Stimulated activated naive CD4-positive, alpha-beta T cell (primary cell): ENCODE measurements at regions not wholly inside any gene's neighbourhood (a gene's known extent, or its start where the extent isn't known, plus 50 kb on each side); places are given as distances from the start of the nearest gene placed in this dataset.
"Not testable (repeated sequence)": the region's sequence is repeated elsewhere in the genome, so short reads cannot be mapped to it uniquely, and the experiment has no call there.

Source experiments
- DNase-seq, 6 experiments: peaks; one replicate each; lab custom pipeline; 2025; lab: John Stamatoyannopoulos, UW

DNA sequence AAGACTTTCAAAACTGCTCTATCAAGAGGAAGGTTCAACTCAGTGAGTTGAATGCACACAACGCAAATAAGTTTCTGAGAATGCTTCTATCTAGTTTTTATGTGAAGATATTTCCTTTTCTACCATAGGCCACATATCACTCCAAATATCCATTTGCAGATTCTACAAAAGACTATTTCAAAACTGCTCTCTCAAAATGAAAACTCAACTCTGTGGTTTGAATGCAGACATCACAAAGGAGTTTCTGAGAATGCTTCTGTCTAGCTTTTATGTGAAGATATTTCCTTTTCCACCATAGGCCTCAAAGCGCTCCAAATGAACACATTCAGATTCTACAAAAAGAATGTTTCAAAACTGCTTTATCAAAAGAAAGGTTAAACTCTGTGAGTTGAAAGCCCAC, 1093.1 kb upstream of the DEFB115 start:
- DNase-seq, result peak in 2 of 6 experiments; percentile 19 to 36

DNA sequence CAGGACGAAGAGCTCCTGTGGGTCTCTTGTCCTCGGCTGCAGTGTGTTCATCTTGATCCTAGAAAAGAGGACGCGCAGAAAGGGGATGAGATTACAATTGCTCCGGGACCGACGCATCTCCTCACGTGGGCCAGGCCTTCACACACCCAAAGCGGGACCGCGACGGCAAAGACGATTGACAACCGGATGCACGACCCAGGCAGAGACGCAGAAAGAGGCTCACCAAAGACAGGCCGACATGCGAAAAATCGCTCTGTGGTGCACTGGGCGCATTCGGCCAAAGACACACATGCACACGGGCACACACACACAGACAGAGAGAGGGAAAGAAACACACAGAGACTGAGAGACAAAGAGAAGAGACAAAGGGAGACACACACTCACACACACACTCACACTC, 1089.9 kb upstream of the DEFB115 start:
- no peak for DNase-seq

DNA sequence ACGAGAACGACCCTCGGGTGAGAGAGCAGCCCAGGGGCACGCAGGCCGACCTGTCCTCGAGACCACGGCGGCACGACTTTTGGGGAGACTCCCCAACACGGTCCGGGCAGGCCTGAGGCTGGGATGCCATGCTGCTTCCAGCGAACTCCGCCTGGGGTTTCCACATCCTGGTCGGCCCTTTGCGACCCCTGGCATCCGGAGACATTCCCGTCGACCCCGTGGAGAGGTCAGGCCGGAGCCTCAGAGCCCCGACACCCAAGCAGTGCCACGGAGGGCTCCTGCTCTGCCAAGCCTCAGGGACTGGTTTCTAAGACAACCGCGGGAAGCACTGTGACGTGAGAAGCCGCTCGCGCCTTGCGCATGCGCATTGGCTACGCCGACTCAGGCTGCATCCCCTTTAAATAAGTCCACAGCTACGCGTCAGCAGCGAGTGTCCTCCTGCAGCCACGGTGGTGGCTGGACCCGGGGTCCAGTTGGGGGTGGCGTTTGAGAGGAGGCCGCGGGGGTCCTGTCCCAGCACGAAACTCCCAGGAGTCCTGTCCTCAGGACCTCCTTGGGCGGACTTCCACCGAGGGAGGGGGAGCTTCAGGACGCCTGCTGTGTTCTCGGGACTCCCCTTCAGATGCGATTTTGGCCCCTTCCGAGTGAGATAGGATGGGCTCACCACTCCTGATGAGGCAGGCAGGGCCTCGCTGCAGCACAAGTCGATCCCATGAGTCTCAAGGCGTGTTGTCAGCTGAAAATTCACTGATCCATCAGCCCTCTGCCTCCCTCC, 1089.3 kb upstream of the DEFB115 start:
- DNase-seq, result peak in 3 of 6 experiments; percentile 4 to 37 (median 35)

DNA sequence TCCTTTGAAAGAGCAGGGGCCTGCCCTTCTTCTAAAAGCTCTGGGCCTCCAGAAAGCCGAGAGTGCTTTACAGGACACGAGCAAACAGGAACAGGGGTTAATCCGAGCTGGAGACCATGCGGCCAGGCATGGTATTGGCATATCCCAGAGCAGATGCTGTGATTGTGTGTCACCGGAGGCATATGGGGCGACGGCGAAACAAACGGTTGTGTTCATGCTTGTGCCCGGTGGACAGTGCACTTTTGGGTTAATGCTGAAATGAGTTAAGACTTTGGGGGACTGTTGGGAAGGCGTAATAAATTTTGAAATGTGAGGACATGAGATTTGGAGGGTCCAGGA, 1088.7 kb upstream of the DEFB115 start:
- no peak for DNase-seq

DNA sequence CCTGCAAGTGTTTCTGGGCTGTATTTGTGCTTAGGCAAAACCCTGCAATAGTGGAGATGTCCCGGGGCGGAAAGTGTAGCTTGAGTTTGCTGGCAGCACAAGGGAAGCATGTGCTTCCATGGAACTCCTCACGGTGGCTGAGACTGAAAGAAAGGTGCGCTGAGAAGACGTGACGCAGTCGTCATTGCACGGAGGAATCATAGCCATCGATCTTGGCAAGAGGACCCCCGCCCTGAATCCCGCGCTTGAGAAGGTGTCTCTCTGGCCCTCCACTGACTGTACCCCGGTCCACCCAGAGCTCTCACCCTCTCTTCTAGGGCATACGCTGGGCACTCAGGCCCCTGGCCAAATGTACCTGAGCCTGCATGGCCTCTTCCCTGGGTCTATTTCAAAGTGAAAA, 1081.8 kb upstream of the DEFB115 start:
- DNase-seq, result no peak

DNA sequence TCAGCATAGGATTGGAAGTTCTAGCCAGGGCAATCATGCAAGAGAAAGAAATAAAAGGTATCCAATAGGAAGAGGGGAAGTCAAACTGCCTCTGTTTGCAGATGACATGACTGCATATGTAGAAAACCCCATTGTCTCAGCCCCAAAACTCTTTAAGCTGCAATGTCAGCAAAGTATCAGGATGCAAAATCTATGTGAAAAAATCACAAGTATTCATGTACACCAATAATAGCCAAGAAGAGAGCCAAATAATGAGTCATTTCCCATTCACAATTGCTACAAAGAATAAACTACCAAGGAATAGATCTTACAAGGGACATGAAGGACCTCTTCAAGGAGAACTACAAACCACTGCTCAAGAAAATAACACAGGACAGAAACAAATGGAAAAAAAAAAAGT, 1074.3 kb upstream of the DEFB115 start:
- DNase-seq, result not testable (repeated sequence)

DNA sequence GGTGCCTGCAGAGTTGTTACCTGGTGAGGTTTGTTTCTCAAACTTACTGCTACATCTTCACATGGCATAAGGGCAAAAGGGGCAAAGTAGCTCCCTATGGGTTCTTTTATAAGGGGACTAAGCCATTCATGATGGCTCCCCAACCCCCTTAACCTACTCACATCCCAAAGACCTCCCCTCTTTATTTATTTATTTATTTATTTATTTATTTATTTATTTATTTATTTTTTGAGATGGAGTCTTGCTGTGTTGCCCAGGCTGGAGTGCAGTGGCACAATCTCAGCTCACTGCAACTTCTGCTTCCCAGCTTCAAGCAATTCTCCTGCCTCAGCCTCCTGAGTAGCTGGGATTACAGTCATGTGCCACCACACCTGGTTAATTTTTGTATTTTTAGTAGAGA, 1065.7 kb upstream of the DEFB115 start:
- DNase-seq, result not testable (repeated sequence)

DNA sequence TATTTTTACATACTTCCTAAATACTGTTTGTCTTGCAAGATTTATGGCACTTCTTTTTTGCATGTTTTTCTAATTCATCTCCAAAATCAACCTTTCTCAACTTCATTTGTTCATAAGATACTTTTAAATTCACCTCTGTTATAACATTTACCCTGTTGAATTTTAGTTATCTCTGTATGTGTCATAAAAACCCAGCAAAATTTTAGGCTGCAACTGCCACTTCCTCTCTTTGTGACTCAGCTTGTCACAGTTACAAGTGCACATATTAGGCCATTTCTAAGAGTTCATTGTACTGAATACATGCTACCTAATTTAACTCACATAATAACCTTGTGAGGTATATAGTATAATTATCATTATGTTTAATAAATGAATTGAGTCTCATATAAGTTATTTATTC, 1023.0 kb upstream of the DEFB115 start:
- DNase-seq, result not testable (repeated sequence)

DNA sequence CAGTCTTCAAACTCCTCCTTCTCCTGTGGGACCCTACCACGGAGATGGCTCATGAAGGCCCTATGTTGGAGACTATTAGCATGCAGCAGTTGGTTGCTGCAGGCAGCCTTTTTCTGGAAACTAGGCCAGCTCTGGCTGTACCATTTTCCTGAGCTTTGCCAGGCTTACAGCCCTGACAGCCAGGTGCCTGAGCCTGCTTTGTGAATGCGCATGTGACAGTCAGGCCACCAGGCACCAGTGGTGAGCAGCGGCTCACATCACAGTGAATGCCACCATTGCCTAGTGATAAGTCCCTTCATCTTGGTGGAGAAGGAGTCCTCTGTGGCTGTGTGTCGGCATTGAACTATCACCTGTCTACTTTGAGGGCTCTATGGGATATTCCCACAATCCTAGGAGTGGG, 982.4 kb upstream of the DEFB115 start:
- not testable (repeated sequence) for DNase-seq

DNA sequence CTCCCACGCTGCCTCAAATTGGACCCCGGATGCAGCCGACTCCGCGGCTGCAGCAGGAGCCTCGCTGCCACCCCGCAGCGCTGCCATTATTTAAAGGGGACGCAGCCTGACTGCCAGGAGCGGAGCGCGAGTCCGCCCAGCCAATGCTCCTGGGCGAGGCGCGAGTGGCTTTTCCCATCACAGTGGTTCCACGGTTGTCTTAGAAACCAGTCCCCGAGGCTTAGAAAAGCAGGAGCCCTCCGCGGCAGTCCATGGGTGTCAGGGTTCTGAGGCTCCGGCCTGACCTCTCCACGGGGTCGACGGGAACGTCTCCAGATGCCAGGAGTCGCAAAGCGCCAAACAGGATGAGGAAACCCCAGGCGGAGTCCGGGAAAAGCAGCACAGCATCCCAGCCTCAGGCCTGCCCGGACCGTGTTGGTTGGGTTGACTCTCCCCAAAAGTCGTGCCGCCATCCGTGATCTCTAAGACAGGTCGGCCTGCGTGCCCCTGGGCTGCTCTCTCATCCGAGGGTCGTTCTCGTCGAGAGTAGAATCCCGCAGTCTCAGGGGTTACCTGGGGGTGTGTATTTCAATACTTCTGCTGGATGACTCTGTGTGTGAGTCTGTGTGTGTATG, 975.8 kb upstream of the DEFB115 start:
- no peak for DNase-seq

DNA sequence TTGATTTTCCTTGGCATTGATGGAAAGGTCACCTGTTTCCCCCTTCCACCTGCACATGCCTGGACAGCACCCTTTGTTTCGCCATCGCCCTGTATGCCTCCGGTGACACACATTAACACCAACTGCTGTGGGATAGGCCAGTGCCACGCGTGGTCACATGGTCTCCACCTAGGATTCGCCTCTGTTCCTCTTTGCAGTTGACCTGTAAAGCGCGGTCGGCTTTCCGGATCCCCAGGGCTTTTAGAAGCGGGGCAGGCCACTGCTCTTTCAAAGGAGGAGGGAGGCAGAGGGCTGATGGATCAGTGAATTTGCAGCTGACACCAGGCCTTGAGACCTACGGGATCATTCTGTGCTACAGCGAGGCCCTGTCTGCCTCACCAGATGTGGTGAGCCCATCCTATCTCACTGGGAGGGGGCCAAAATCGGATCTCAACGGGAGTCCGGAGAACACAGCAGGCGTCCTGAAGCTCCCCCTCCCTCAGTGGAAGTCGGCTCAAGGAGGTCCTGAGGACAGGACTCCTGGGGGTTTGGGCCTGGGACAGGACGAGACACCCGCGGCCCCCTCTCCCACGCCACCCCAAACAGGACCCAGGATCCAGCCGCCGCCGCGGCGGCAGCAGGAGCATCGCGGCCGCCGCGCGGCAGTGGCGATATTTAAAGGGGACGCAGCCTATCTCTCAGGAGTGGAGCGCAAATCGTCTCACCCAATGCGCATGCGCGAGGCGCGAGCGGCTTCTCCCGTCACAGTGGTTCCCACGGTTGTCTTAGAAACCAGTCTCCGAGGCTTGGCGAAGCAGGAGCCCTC, 973.8 kb upstream of the DEFB115 start:
- DNase-seq, result peak in 4 of 6 experiments; percentile 45 to 79 (median 71)

DNA sequence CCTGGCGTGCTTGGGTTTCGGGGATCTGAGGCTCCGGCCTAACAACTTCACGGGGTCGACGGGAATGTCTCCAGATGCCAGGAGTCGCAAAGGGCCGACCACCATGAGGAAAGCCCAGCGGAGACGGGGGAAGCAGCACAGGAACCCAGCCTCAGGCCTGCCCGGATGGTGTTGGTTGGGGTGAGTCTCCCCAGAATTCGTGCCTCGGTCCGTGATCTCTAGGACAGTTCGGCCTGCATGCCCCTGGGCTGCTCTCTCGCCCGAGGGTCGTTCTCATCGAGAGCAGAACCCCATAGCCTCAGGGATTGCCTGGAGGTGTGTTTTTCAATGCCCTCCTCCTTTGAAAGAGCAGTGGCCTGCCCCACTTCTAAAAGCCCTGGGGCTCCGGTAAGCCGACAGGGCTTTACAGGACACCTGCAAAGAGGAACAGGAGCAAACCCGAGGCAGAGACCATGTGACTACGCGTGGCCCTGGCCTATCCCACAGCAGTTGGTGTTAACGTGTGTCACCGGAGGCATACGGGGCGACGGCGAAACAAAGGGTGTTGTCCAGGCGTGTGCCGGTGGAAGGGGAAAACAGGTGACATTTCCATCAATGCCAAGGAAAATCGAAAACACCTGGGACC, 973.1 kb upstream of the DEFB115 start:
- no peak for DNase-seq

DNA sequence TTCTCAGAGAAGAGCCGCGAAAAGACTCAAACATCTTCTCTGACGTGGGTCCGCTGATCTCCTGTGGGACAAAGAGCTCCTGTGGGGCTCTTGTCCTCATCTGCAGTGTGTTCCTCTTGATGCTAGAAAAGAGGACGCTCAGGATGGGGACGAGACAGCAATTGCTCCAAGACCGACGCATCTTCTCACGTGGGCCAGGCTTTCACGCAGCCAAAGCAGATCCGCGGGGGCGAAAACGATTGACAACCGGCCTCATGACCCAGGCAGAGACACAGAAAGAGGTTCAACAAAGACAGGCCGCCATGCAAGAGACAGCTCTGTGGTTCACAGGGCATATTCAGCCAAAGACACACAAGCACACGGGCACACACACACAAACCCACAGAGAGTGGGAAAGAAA, 971.8 kb upstream of the DEFB115 start:
- no peak for DNase-seq

DNA sequence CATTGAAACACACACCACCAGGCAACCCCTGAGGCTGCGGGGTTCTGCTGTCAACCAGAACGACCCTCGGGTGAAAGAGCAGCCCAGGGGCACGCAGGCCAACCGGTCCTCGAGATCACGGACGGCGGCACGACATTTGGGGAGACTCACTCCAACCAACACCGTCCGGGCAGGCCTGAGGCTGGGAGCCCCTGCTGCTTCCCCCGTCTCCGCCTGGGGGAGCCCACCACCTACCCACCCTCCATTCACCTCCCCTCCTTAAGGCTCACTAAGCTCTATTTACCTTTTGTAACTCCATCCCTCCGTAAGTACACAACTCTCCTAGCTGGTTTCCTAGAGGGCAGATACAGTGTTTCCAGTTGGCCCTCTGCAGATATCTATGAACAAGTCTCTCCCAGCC, 971.3 kb upstream of the DEFB115 start:
- no peak for DNase-seq

DNA sequence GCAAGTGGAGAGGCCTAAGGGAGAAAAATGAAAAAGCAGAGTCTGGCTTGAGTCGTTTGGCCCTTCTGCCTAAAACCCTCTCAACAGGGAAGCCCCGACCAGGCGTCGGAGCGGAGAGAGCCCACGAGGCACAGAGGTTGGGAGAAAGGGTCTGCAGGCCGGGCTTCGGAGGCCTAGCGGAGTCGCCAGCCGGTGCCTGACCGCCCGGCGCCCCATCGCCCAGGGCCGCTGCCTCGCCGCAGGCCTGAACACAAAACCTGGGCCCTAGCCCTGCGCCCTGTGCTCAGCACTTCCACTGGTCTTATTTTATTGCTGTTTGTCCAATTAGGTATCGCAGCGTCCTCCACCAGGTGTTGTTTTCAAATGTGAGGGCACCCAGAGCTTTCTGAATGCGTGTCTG, 970.0 kb upstream of the DEFB115 start:
- not testable (repeated sequence) for DNase-seq

DNA sequence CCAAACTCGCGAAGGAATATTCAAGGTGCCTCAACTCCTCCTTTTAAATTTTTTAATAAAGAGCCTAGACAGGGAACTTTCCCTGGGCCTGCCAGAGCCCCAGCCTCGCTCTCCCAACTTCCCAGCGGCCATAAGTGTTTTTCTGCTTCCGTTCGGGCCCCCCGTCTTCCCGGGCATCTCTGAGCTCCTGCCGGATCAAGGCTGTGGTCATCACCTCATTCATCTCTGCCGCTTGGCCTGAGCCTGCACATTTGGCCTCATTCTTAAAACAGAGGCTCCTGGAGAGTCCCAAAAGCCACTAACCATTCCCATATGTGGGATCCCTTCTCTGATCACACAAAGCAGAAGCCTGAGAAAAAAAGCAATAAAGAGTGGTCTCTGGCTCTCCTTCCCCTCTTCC, 969.1 kb upstream of the DEFB115 start:
- no peak for DNase-seq

DNA sequence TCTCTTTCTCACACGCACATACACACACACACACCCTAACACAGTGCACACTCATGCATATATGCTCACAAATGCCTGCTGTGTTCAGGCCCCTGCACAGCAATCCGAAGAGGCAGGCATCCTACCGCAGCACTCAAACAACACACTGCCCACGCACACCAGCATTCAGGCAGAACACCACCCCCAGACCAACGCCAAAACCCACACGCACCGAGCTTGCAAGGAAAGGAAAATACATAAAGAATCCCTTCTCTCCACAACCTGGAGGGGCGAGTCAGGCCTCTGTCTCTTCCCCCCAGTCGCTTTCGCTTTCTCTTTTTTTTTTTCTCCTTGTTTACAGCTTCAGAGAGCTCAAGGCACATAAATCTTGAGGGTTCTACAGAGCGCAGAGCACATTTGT, 968.4 kb upstream of the DEFB115 start:
- DNase-seq, result peak in 1 of 6 experiments; percentile 57

DNA sequence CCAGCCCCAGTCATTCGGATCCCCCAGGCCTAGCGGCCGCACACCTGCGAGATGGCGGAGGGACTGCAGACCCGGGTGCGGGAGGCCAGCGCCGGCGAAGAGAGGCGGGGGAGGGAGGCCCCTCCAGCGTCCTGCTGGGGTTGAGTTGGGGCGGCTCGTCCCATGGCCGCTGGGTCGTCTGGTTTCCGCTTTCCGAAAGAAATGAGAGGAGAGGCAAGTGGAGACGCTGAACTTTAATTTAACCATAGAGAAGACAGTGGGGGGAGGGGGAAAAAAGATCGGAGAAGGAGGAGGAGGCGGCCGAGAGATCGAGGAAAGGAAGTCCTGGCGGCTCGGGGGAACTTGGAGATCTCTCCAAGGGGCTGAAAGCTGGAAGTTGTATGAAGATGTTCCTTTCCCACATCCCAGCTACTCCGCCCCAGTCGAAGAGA, 967.7 kb upstream of the DEFB115 start:
- peak in 1 of 6 experiments; percentile 26 for DNase-seq

DNA sequence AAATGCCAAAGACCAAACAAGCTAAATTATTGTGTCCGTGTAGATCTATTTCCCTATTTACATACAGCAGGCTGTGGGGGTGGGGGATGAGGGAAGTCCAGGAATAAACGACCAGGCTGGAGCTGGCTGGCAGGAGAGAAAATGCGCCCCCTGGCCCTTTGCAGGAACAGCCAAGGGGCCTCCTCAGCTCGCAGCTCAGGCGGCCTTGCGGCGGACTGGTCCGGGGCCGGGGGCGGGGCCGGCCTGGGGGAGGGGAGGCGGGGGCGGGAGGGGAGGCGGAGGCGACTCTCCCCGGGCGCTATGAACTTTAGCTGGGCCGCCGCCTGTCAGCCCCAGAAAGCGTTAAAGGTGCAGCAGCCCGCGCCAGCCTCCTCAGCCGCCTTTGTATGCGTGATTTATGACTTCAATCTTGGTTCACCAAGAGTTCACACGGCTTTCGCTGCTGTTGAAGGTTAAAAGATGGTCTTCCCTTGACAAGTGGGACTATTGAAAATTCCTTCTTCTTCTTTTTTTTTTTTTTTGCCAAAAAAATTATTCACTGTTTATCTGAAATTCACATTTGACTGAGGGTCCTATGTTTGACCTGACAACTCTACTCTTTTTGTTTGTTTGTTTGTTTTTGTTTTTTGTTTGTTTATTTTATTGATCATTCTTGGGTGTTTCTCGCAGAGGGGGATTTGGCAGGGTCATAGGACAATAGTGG, 967.0 kb upstream of the DEFB115 start:
- peak in 1 of 6 experiments; percentile 19 for DNase-seq

DNA sequence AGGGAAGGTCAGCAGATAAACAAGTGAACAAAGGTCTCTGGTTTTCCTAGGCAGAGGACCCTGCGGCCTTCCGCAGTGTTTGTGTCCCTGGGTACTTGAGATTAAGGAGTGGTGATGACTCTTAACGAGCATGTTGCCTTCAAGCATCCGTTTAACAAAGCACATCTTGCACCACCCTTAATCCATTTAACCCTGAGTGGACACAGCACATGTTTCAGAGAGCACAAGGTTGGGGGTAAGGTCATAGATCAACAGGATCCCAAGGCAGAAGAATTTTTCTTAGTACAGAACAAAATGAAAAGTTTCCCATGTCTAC, 966.4 kb upstream of the DEFB115 start:
- DNase-seq, result not testable (repeated sequence)

DNA sequence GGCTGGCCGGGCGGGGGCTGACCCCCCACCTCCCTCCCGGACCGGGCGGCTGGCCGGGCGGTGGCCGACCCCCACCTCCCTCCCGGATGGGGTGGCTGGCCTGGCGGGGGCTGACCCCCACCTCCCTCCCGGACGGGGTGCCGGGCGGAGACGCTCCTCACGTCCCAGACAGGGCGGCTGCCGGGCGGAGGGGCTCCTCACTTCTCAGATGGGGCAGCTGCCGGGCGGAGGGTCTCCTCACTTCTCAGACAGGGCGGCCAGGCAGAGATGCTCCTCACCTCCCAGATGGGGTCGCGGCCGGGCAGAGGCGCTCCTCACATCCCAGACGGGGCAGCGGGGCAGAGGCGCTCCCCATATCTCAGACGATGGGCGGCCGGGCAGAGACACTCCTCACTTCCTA, 965.8 kb upstream of the DEFB115 start:
- DNase-seq, result not testable (repeated sequence)

DNA sequence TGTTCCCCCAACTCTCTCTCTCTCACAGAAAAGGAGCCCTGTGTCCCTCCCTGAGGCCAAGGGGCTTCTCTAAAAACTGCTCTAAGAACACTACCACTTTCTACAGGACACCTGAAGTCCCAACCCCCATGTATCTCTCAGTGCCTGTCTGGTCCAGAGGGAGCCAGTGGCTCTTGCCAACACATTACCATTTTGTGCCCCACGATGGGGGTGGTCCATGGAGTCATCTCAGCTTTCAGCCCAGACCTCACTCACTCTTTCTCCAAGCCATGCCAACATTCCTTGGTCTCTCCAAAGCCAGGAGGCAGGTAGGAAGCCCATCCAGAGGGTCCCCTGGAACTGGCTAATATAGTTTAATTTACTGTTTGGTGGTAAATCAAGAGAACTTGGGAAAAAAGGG, 962.1 kb upstream of the DEFB115 start:
- DNase-seq, result not testable (repeated sequence)
